ENCODE measurements at regions not wholly inside any gene's neighbourhood (a gene's known extent, or its start where the extent isn't known, plus 50 kb on each side); places are given as distances from the start of the nearest gene placed in this dataset.

GRCh38 chrX:25207803-25208475 is 192.2 kb upstream of the ARX start:
- TF ChIP-seq JUNB (IDR thresholded peaks at IDR 0.05; ENCODE audit: unreplicated experiment) (no peak), CTCF (conservative IDR thresholded peaks at IDR 0.05; ENCODE audit: low read depth in 2 of 2) (no peak), POLR2AphosphoS5 (IDR thresholded peaks at IDR 0.05; ENCODE audit: low read depth) (no peak), EZH2phosphoT487 (IDR thresholded peaks at IDR 0.05; ENCODE audit: unreplicated experiment) (no peak), EZH2 (IDR thresholded peaks at IDR 0.05; ENCODE audit: low read depth, unreplicated experiment) (no peak), CREB1 (CRISPR knock-in tag; IDR thresholded peaks at IDR 0.05; ENCODE audit: low read depth) (no peak), REST (IDR thresholded peaks at IDR 0.05; ENCODE audit: unreplicated experiment) (no peak)
